HEK293 (cell line): ENCODE measurements at regions not wholly inside any gene's neighbourhood (a gene's known extent, or its start where the extent isn't known, plus 50 kb on each side); places are given as distances from the start of the nearest gene placed in this dataset.

Experiments used
- HIC1 ChIP-seq: fragments of 450-650 bp; formaldehyde crosslinking; IDR thresholded peaks from 2 replicates; pipeline ENCODE4 v1.5.1; 2016; ENCODE audit warnings: missing biosample characterization, missing genetic modification characterization
- KLF8 ChIP-seq: fragments of 450-650 bp; formaldehyde crosslinking; IDR thresholded peaks from 2 replicates; pipeline ENCODE4 v1.5.1; 2016; ENCODE audit warnings: missing biosample characterization, missing genetic modification characterization
- MEIS1 ChIP-seq: sonication (generic); formaldehyde crosslinking; IDR thresholded peaks from 2 replicates; pipeline ENCODE4 v1.8.1; 2022; ENCODE audit warnings: missing genetic modification reagents, mild to moderate bottlenecking, borderline replicate concordance
- PRDM10 ChIP-seq: fragments of 450-650 bp; formaldehyde crosslinking; IDR thresholded peaks from 2 replicates; pipeline ENCODE4 v1.5.1; 2016; ENCODE audit warnings: missing biosample characterization, missing genetic modification characterization
- PRDM4 ChIP-seq: fragments of 450-650 bp; formaldehyde crosslinking; IDR thresholded peaks from 2 replicates; pipeline ENCODE4 v1.5.1; 2017; ENCODE audit warnings: missing biosample characterization, missing genetic modification characterization
- REST ChIP-seq: fragments of 450-650 bp; formaldehyde crosslinking; IDR thresholded peaks from 2 replicates; pipeline ENCODE4 v1.5.1; 2016; ENCODE audit warnings: missing biosample characterization, missing genetic modification characterization
- ZBTB11 ChIP-seq: fragments of 450-650 bp; formaldehyde crosslinking; conservative IDR thresholded peaks from 2 replicates; pipeline ENCODE4 v1.5.1; 2016; ENCODE audit warnings: low read depth, missing biosample characterization, missing genetic modification characterization
- ZNF140 ChIP-seq: fragments of 450-650 bp; formaldehyde crosslinking; IDR thresholded peaks from 2 replicates; pipeline ENCODE4 v1.5.1; 2016; ENCODE audit warnings: missing biosample characterization, missing genetic modification characterization
- ZNF169 ChIP-seq: fragments of 450-650 bp; formaldehyde crosslinking; IDR thresholded peaks from 2 replicates; pipeline ENCODE4 v1.5.1; 2016; ENCODE audit warnings: missing biosample characterization, missing genetic modification characterization
- ZNF18 ChIP-seq: fragments of 450-650 bp; formaldehyde crosslinking; IDR thresholded peaks from 2 replicates; pipeline ENCODE4 v1.5.1; 2016; ENCODE audit warnings: missing biosample characterization, missing genetic modification characterization
- ZNF324 ChIP-seq: fragments of 450-650 bp; formaldehyde crosslinking; IDR thresholded peaks from 2 replicates; pipeline ENCODE4 v1.5.1; 2016; ENCODE audit warnings: missing biosample characterization, missing genetic modification characterization
- ZNF362 ChIP-seq: fragments of 450-650 bp; formaldehyde crosslinking; IDR thresholded peaks from 2 replicates; pipeline ENCODE4 v1.5.1; 2016; ENCODE audit warnings: missing biosample characterization, missing genetic modification characterization
- ZNF513 ChIP-seq: fragments of 450-650 bp; IDR thresholded peaks from 2 replicates; pipeline ENCODE4 v1.5.1; 2018; ENCODE audit warnings: missing biosample characterization, missing genetic modification characterization
- ZNF658 ChIP-seq: fragments of 450-650 bp; formaldehyde crosslinking; IDR thresholded peaks from 2 replicates; pipeline ENCODE4; 2016; ENCODE audit warnings: missing biosample characterization, missing genetic modification characterization
- ZNF677 ChIP-seq: fragments of 450-650 bp; IDR thresholded peaks from 2 replicates; pipeline ENCODE4 v1.5.0; 2018; ENCODE audit warnings: missing biosample characterization, mild to moderate bottlenecking, missing genetic modification characterization, moderate library complexity
- ZSCAN18 ChIP-seq: fragments of 450-650 bp; formaldehyde crosslinking; IDR thresholded peaks from 2 replicates; pipeline ENCODE4 v1.5.1; 2016; ENCODE audit warnings: missing biosample characterization, missing genetic modification characterization
- ZSCAN30 ChIP-seq: fragments of 450-650 bp; IDR thresholded peaks from 2 replicates; pipeline ENCODE4 v1.5.1; 2018; ENCODE audit warnings: missing biosample characterization, mild to moderate bottlenecking, missing genetic modification characterization, moderate library complexity

GRCh38 chr1:108045460-108045859 lies 80.5 kb upstream of the VAV3 start (continued):
- TF ChIP-seq ZNF658 (tag by site-specific recombination): no peak
- TF ChIP-seq ZBTB11 (tag by site-specific recombination): no peak
- TF ChIP-seq ZSCAN30 (tag by site-specific recombination): peak; percentile 49; the same call in 1 of the 2 replicates
- 0 out of 2 replicates have a peak, but pooled peaks have one; percentile 6 for TF ChIP-seq PRDM4 (tag by site-specific recombination)
- TF ChIP-seq KLF8 (tag by site-specific recombination): no peak
- no peak for TF ChIP-seq ZSCAN18 (tag by site-specific recombination)
- peak; percentile 71 for TF ChIP-seq ZNF18 (tag by site-specific recombination)
- TF ChIP-seq ZNF324: no peak
- TF ChIP-seq ZNF169 (tag by site-specific recombination): no peak
- no peak for TF ChIP-seq REST (tag by site-specific recombination)
- TF ChIP-seq ZNF362 (tag by site-specific recombination): no peak
- no peak for TF ChIP-seq ZNF677 (tag by site-specific recombination)
- TF ChIP-seq ZNF513: 0 out of 2 replicates have a peak, but pooled peaks have one; percentile 30
- no peak for TF ChIP-seq HIC1 (tag by site-specific recombination)
- no peak for TF ChIP-seq MEIS1 (CRISPR knock-in tag)
- TF ChIP-seq PRDM10 (tag by site-specific recombination): peak; percentile 68
- no peak for TF ChIP-seq ZNF140 (tag by site-specific recombination)
